ENCODE measurements at regions not wholly inside any gene's neighbourhood (a gene's known extent, or its start where the extent isn't known, plus 50 kb on each side); places are given as distances from the start of the nearest gene placed in this dataset.

GRCh38 chr4:22947851-22948250, 255.1 kb downstream of the GBA3 start:
- no peak for TF ChIP-seq POLR2A (IDR thresholded peaks at IDR 0.05; ENCODE audit: low read length)
- TF ChIP-seq GATA1 (IDR thresholded peaks at IDR 0.05; ENCODE audit: low read depth, low read length) = no peak

Data from erythroblast (primary cell).